Activated B cell treated with CpG ODN at 0.5 μM for 24 hours (primary cell): ENCODE measurements at regions not wholly inside any gene's neighbourhood (a gene's known extent, or its start where the extent isn't known, plus 50 kb on each side); places are given as distances from the start of the nearest gene placed in this dataset.

ENCODE experiments used
- ATAC-seq: fragments of 200-7000 bp; cut with Tn5 transposase; one replicate; pipeline ENCODE4 v1.10.0; 2021; ENCODE audit warnings: low read depth, mild to moderate bottlenecking, moderate library complexity
- CTCF ChIA-PET: fragments of 350-600 bp; sonication (Branson Sonifier 250); formaldehyde crosslinking; loops from one replicate; lab custom pipeline; 2021; ENCODE audit warnings: antibody characterized with exemption; lab: Charles Lee
- POLR2A ChIA-PET: fragments of 350-600 bp; sonication (Branson Sonifier 250); formaldehyde crosslinking; loops from one replicate; lab custom pipeline; 2021; ENCODE audit warnings: antibody characterized with exemption; lab: Charles Lee
- DNase-seq: peaks from one replicate; pipeline ENCODE4 v3.0.0; 2022
- H3K27ac Mint-ChIP-seq: one replicate; pipeline ENCODE4 v1.8.0; 2020; ENCODE audit warnings: mixed read lengths
- H3K27me3 Mint-ChIP-seq: one replicate; pipeline ENCODE4 v1.8.0; 2021; ENCODE audit warnings: mixed read lengths
- H3K36me3 Mint-ChIP-seq: one replicate; pipeline ENCODE4 v1.8.0; 2021; ENCODE audit warnings: low read depth, mixed read lengths
- H3K4me1 Mint-ChIP-seq: one replicate; pipeline ENCODE4 v1.8.0; 2021; ENCODE audit warnings: mixed read lengths
- H3K4me3 Mint-ChIP-seq: one replicate; pipeline ENCODE4 v1.8.0; 2020; ENCODE audit warnings: mild to moderate bottlenecking, mixed read lengths
- H3K9me3 Mint-ChIP-seq: one replicate; pipeline ENCODE4 v1.8.0; 2020; ENCODE audit warnings: mixed read lengths
- CTCF ChIP-seq: fragments of 200-600 bp; IDR thresholded peaks from one replicate; pipeline ENCODE4 v1.8.0; 2022; ENCODE audit warnings: antibody characterized with exemption, mild to moderate bottlenecking
- intact Hi-C: fragments of 100-400 bp; cut with micrococcal nuclease; formaldehyde crosslinking; loops from one replicate; pipeline ENCODE4 v1.15.1; 2024

GRCh38 chr10:78805176-78805575 is 263.6 kb upstream of the ZMIZ1 start:
- POLR2A ChIA-PET = no interaction called here
- H3K4me3 Mint-ChIP-seq = no peak overlapping the region
- peaks cover 6% of the 10 kb centered on the region for H3K27me3 Mint-ChIP-seq
- no peaks in the 10 kb centered on the region for H3K9me3 Mint-ChIP-seq
- H3K4me1 Mint-ChIP-seq = no peaks in the 10 kb centered on the region
- no peak for DNase-seq
- no peak for ATAC-seq
- H3K27ac Mint-ChIP-seq = no peak overlapping the region
- CTCF ChIA-PET = no interaction called here
- no peak for TF ChIP-seq CTCF
- intact Hi-C loops = no loop called here
- no peaks in the 10 kb centered on the region for H3K36me3 Mint-ChIP-seq

GRCh38 chr10:78806681-78807221 is 262.0 kb upstream of the ZMIZ1 start:
- ChIA-PET POLR2A (no interaction called here), CTCF (no interaction called here)
- H3K9me3 Mint-ChIP-seq = no peaks in the 10 kb centered on the region
- ATAC-seq (no peak), DNase-seq (no peak)
- no peaks in the 10 kb centered on the region for H3K36me3 Mint-ChIP-seq
- TF ChIP-seq CTCF = no peak
- H3K4me3 Mint-ChIP-seq = no peak overlapping the region
- peaks cover 8% of the 10 kb centered on the region for H3K27me3 Mint-ChIP-seq
- no peaks in the 10 kb centered on the region for H3K4me1 Mint-ChIP-seq
- H3K27ac Mint-ChIP-seq = no peak overlapping the region
- intact Hi-C loops = no loop called here

- ChIA-PET POLR2A (no interaction called here), CTCF (no interaction called here)
- H3K4me1 Mint-ChIP-seq = no peaks in the 10 kb centered on the region
- TF ChIP-seq CTCF = no peak
- DNase-seq (no peak), ATAC-seq (no peak)
- peaks cover 8% of the 10 kb centered on the region for H3K27me3 Mint-ChIP-seq
- H3K27ac Mint-ChIP-seq = no peak overlapping the region
- no peaks in the 10 kb centered on the region for H3K9me3 Mint-ChIP-seq
- intact Hi-C loops = no loop called here
- no peak overlapping the region for H3K4me3 Mint-ChIP-seq
- H3K36me3 Mint-ChIP-seq = no peaks in the 10 kb centered on the region
Observed at GRCh38 chr10:78807504-78808203, 261.1 kb upstream of the ZMIZ1 start.

- Mint-ChIP-seq H3K9me3 (no peaks in the 10 kb centered on the region), H3K4me3 (no peak overlapping the region), H3K27ac (no peak overlapping the region), H3K36me3 (no peaks in the 10 kb centered on the region), H3K27me3 (peaks cover 8% of the 10 kb centered on the region), H3K4me1 (no peaks in the 10 kb centered on the region)
- DNase-seq = no peak
- no peak for TF ChIP-seq CTCF
- intact Hi-C loops = no loop called here
- CTCF ChIA-PET = no interaction called here
- POLR2A ChIA-PET = no interaction called here
- ATAC-seq = no peak
Observed at GRCh38 chr10:78808286-78808685, 260.5 kb upstream of the ZMIZ1 start.

- H3K4me3 Mint-ChIP-seq = no peak overlapping the region
- no peak for TF ChIP-seq CTCF
- H3K4me1 Mint-ChIP-seq = no peaks in the 10 kb centered on the region
- no peak overlapping the region for H3K27ac Mint-ChIP-seq
- ATAC-seq (no peak), DNase-seq (no peak)
- ChIA-PET POLR2A (no interaction called here), CTCF (no interaction called here)
- intact Hi-C loops = no loop called here
- H3K27me3 Mint-ChIP-seq = peaks cover 6% of the 10 kb centered on the region
- H3K9me3 Mint-ChIP-seq = no peaks in the 10 kb centered on the region
- no peaks in the 10 kb centered on the region for H3K36me3 Mint-ChIP-seq
Observed at GRCh38 chr10:78808736-78809367, 259.9 kb upstream of the ZMIZ1 start.
